AG04449 (cell line): ENCODE measurements at regions not wholly inside any gene's neighbourhood (a gene's known extent, or its start where the extent isn't known, plus 50 kb on each side); places are given as distances from the start of the nearest gene placed in this dataset.

Source experiments
- CTCF ChIA-PET: fragments of 350-600 bp; formaldehyde crosslinking; extraction: SDS; loops from one replicate; lab custom pipeline; 2021; ENCODE audit warnings: antibody characterized with exemption; lab: Yijun Ruan, JAX
- POLR2A ChIA-PET: fragments of 400-600, 350-600 bp; formaldehyde crosslinking; extraction: SDS; loops from one replicate; lab custom pipeline; 2020; ENCODE audit warnings: antibody characterized with exemption, inconsistent platforms; lab: Yijun Ruan, JAX
- DNase-seq: peaks from one replicate; pipeline ENCODE4 v3.0.0-alpha.2; 2010; ENCODE audit warnings: low read depth, low spot score
- H3K4me3 ChIP-seq: 2 replicates; pipeline ENCODE4 v1.5.1; 2011; ENCODE audit warnings: low read depth, mild to moderate bottlenecking, control low read depth, low read length
- TF ChIP-seq, protein P1 (sequence below): IDR thresholded peaks from one replicate; pipeline ENCODE4 v1.5.1; 2011; ENCODE audit warnings: mild to moderate bottlenecking, moderate library complexity, low read length, control low read depth, inconsistent platforms; ENCODE audit not compliant: insufficient read depth; ENCODE audit errors: missing control alignments

DNA sequence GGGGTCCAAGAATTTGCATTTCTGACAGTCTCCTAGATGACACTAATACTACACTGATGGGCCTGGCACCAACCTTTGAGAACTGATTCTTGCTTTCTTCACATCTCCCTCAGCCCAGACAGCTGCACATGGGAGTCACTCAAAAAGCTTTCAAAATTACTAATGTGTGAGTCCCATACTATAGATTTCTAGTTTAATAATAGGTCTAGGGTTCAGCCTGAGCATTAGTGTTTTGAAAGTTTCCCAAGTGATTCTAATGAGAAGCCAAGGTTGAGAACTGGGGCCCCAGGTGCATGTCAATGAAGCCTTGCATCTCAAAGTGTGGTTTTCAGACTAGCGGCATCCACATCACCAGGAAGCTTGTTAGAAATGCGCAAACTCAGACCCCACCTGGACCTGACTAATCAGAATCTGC, 159.9 kb upstream of the CMC1 start:
- POLR2A ChIA-PET: no interaction called here
- no peak for DNase-seq
- CTCF ChIA-PET: no interaction called here
- H3K4me3 ChIP-seq: no peak overlapping the region
- TF ChIP-seq, protein P1, sequence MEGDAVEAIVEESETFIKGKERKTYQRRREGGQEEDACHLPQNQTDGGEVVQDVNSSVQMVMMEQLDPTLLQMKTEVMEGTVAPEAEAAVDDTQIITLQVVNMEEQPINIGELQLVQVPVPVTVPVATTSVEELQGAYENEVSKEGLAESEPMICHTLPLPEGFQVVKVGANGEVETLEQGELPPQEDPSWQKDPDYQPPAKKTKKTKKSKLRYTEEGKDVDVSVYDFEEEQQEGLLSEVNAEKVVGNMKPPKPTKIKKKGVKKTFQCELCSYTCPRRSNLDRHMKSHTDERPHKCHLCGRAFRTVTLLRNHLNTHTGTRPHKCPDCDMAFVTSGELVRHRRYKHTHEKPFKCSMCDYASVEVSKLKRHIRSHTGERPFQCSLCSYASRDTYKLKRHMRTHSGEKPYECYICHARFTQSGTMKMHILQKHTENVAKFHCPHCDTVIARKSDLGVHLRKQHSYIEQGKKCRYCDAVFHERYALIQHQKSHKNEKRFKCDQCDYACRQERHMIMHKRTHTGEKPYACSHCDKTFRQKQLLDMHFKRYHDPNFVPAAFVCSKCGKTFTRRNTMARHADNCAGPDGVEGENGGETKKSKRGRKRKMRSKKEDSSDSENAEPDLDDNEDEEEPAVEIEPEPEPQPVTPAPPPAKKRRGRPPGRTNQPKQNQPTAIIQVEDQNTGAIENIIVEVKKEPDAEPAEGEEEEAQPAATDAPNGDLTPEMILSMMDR: no peak

DNA sequence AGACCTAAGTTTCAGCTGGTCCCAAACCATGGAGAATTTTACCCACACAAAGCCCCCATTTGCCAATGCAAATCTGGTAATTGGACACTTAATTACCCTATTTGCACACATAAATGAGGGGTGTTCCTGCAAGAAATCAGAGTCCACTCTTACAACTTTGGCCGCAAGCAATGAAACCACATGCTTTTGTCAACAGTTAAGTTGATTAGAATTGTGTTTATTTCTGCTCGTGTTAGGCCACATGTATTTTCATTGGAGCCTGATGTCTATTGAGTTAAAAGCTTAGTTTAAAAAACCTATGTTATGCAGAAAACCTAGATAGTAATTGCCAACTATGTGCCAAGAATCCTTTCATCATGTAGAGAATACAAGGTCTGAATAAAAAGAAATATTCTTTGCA, 153.8 kb upstream of the CMC1 start:
- DNase-seq: no peak
- CTCF ChIA-PET: no interaction called here
- POLR2A ChIA-PET: no interaction called here
- no peak overlapping the region for H3K4me3 ChIP-seq
- TF ChIP-seq, protein P1: no peak

DNA sequence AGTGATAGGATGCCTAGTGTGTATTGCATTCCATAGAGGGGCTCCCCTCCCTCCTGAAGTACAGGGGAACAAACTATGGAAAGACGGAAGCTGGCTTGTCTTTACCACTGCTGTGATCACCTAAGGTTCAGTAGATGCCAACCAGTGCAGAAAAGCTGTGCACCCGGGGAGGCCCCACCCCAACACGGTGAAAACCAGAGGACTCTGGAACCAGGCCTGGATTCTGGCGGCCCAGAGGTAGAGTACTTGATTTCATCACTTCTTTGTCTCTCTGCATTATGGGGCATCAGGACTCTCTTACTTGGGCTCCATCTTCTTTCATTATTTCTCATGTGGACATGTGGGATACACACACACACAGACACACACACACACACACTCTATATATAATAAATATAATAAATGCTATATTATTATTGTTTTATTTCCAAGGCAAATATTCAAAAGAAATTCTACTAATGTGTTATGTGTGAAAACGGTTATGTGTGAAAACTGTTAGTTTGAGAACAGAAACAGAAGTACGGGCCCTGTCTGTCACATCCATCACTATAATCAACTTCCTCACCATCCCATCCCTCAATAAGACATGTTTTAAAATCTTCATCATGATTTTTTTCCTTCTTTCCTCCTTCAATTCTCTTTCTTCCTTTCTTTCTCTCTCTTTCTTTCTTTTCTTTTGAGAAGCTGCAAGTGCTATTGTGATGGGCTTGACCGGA, 152.4 kb upstream of the CMC1 start:
- CTCF ChIA-PET: no interaction called here
- POLR2A ChIA-PET: no interaction called here
- DNase-seq: no peak
- TF ChIP-seq, protein P1: no peak
- no peak overlapping the region for H3K4me3 ChIP-seq

DNA sequence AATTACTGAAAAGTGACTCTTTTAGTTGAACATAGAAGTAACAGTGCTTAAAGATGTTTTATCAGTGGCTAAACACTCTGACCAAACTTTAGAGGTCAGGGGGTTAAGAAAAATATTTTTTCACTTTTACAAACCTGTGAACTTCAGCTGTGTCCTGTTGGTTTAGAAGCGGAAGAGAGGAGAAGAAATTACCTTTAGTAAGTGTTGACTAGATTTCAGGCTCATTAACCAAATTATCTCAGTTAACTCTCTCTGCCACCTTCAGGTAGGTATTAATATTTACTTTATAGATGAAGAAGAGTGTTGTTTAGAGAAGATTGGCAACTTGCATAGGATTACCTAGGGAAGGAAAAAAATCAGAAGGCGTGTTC, 151.9 kb upstream of the CMC1 start:
- DNase-seq: no peak
- ChIA-PET POLR2A (no interaction called here), CTCF (no interaction called here)
- no peak overlapping the region for H3K4me3 ChIP-seq
- TF ChIP-seq, protein P1: no peak

DNA sequence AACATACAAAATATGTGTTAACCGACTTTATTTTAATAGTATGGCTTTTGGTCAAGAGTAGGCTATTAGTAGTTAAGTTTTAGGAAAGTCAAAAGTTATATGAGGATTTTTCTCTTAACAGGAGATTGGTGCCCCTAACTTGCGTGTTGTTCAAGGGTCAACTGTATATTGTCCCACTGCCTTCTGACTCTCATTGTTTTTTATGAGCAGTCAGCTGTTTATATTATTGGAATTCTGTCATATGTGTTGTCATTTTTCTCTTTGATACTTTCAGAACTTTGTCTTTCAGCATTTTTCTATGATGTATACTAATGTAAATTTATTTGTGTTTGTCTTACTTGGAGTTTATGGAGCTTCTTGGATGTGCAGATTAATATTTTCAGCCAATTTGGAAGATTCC, 142.1 kb upstream of the CMC1 start:
- DNase-seq: no peak
- ChIA-PET POLR2A (no interaction called here), CTCF (no interaction called here)
- TF ChIP-seq, protein P1: no peak
- no peak overlapping the region for H3K4me3 ChIP-seq

DNA sequence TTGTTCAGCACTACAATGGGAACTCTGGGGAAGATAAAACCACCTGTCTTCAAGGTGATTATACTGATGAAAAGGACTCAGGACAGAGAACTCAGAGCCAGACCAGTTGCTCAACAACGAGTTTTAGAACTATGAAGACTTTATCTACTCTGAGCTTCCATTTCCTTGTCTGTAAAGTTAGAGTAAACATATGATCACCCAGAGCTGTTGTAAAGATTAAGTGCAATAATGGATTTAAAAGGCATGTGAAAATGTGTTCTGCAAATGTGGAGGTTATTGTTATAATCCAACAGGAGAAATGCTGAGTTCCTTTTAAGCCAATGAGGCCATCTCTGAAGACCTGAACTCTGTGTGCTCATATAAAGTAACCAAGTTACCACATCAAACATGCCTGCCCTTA, 139.7 kb upstream of the CMC1 start:
- CTCF ChIA-PET: no interaction called here
- no peak for DNase-seq
- TF ChIP-seq, protein P1: no peak
- POLR2A ChIA-PET: no interaction called here
- H3K4me3 ChIP-seq: no peak overlapping the region
